Breast epithelium (tissue), 4 donors: ENCODE measurements at regions not wholly inside any gene's neighbourhood (a gene's known extent, or its start where the extent isn't known, plus 50 kb on each side); places are given as distances from the start of the nearest gene placed in this dataset.
A peak's percentile ranks its signal among the peaks of the same experiment; 100 is the strongest.

ENCODE experiments used
- DNase-seq, 2 donors: peaks; one replicate each; pipeline ENCODE4 v3.0.0-alpha.2; 2019; ENCODE audit warnings: low spot score in 2 of 2
- H3K27ac ChIP-seq, 2 donors: fragments of 200-600 bp; sonication (generic) in 1 of 2; one replicate each; pipeline ENCODE4 v1.5.1; 2016 to 2019; ENCODE audit warnings: mild to moderate bottlenecking in 1 of 2
- H3K27me3 ChIP-seq, 2 donors: fragments of 200-600 bp; sonication (generic) in 1 of 2; one replicate each; pipeline versions ENCODE4 v1.5.1 to v1.6.0; 2017 to 2019; ENCODE audit warnings: control low read depth in 1 of 2, mild to moderate bottlenecking in 1 of 2
- H3K36me3 ChIP-seq: fragments of 200-600 bp; one replicate; pipeline ENCODE4 v1.5.1; 2019
- H3K4me1 ChIP-seq, 2 donors: fragments of 200-600 bp; sonication (generic); one replicate each; pipeline ENCODE4 v1.5.1; 2016 to 2019; ENCODE audit warnings: control low read depth in 1 of 2
- H3K4me3 ChIP-seq, 3 donors: fragments of 200-600 bp; sonication (generic); 1 replicate in 2 of 3; 2 replicates in 1 of 3; pipeline ENCODE4 v1.5.1; 2016 to 2019; ENCODE audit warnings: mild to moderate bottlenecking in 3 of 3, moderate library complexity in 2 of 3
- H3K9me3 ChIP-seq, 2 donors: fragments of 200-600 bp; sonication (generic) in 1 of 2; one replicate each; pipeline ENCODE4 v1.5.1; 2016 to 2019; ENCODE audit warnings: control low read depth in 1 of 2
- POLR2A ChIP-seq: fragments of 450-650 bp; IDR thresholded peaks from one replicate; pipeline ENCODE4 v1.6.1; 2016; ENCODE audit warnings: antibody characterized with exemption, mild to moderate bottlenecking, moderate library complexity
- POLR2AphosphoS5 ChIP-seq, 3 donors: sonication (generic); formaldehyde crosslinking; IDR thresholded peaks; one replicate each; pipeline ENCODE4 v1.6.1; 2017; ENCODE audit warnings: antibody characterized with exemption in 3 of 3
- intact Hi-C: fragments of 100-400 bp; cut with DNase I; formaldehyde crosslinking; loops from one replicate; pipeline ENCODE4 v1.15.1; 2023; ENCODE audit warnings: low total_unique reads
- TF ChIP-seq, protein P1 (sequence below), 3 donors: fragments of 450-650 bp; IDR thresholded peaks; one replicate each; pipeline ENCODE4 v1.5.1; 2016 to 2017; ENCODE audit warnings: antibody characterized with exemption in 3 of 3, mild to moderate bottlenecking in 3 of 3, moderate library complexity in 3 of 3

GRCh38 chr3:197424674-197425484 is 126.5 kb upstream of the DLG1 start:
- H3K9me3 ChIP-seq: no peaks in the 10 kb centered on the region

GRCh38 chr3:197424266-197424665 is 125.9 kb upstream of the DLG1 start:
- Histone ChIP-seq H3K36me3 (no peaks in the 10 kb centered on the region), H3K9me3 (no peaks in the 10 kb centered on the region), H3K4me1 (no peaks in the 10 kb centered on the region), H3K27me3 (no peaks in the 10 kb centered on the region), H3K27ac (no peak overlapping the region), H3K4me3 (no peak overlapping the region)
- intact Hi-C loops: no loop called here
- TF ChIP-seq POLR2A (no peak), POLR2AphosphoS5 (IDR thresholded peaks at IDR 0.05) (no peak)
- TF ChIP-seq, protein P1, sequence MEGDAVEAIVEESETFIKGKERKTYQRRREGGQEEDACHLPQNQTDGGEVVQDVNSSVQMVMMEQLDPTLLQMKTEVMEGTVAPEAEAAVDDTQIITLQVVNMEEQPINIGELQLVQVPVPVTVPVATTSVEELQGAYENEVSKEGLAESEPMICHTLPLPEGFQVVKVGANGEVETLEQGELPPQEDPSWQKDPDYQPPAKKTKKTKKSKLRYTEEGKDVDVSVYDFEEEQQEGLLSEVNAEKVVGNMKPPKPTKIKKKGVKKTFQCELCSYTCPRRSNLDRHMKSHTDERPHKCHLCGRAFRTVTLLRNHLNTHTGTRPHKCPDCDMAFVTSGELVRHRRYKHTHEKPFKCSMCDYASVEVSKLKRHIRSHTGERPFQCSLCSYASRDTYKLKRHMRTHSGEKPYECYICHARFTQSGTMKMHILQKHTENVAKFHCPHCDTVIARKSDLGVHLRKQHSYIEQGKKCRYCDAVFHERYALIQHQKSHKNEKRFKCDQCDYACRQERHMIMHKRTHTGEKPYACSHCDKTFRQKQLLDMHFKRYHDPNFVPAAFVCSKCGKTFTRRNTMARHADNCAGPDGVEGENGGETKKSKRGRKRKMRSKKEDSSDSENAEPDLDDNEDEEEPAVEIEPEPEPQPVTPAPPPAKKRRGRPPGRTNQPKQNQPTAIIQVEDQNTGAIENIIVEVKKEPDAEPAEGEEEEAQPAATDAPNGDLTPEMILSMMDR (IDR thresholded peaks at IDR 0.05): no peak
- no peak for DNase-seq

More at GRCh38 chr3:197424674-197425484, 126.5 kb upstream of the DLG1 start:
- Histone ChIP-seq H3K27ac (no peak overlapping the region), H3K27me3 (no peaks in the 10 kb centered on the region), H3K4me3 (no peak overlapping the region), H3K36me3 (no peaks in the 10 kb centered on the region), H3K4me1 (no peaks in the 10 kb centered on the region)
- intact Hi-C loops: no loop called here
- DNase-seq: no peak
- TF ChIP-seq POLR2AphosphoS5 (IDR thresholded peaks at IDR 0.05) (no peak), POLR2A (no peak)
- TF ChIP-seq, protein P1 (IDR thresholded peaks at IDR 0.05): no peak

DNA sequence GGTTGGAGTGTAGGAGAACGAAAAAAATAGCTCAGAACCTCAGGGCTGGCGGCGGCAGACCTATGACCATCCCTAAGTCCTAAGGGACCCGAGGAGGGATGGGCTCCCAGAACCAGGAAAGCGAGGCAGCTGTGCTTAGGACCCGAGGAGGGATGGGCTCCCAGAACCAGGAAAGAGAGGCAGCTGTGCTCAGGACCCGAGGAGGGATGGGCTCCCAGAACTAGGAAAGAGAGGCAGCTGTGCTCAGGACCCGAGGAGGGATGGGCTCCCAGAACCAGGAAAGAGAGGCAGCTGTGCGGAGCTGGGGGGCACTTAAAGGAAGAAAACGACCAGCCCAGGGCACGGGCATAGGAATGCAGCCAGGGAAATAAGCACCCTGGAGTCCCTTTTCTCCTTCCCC is 125.0 kb upstream of the DLG1 start:
- DNase-seq: no peak
- no peaks in the 10 kb centered on the region for H3K9me3 ChIP-seq
- no peaks in the 10 kb centered on the region for H3K27me3 ChIP-seq
- H3K4me3 ChIP-seq: no peak overlapping the region
- no peaks in the 10 kb centered on the region for H3K4me1 ChIP-seq
- H3K27ac ChIP-seq: no peak overlapping the region
- no peaks in the 10 kb centered on the region for H3K36me3 ChIP-seq
- TF ChIP-seq, protein P1 (IDR thresholded peaks at IDR 0.05): no peak
- TF ChIP-seq POLR2AphosphoS5 (IDR thresholded peaks at IDR 0.05): no peak
- intact Hi-C loops: no loop called here

GRCh38 chr3:197422506-197422905 is 124.1 kb upstream of the DLG1 start:
- Histone ChIP-seq H3K9me3 (no peaks in the 10 kb centered on the region), H3K27me3 (no peaks in the 10 kb centered on the region), H3K27ac (no peak overlapping the region), H3K36me3 (no peaks in the 10 kb centered on the region), H3K4me3 (no peak overlapping the region), H3K4me1 (no peaks in the 10 kb centered on the region)
- TF ChIP-seq POLR2A (no peak), POLR2AphosphoS5 (IDR thresholded peaks at IDR 0.05) (no peak)
- TF ChIP-seq, protein P1 (IDR thresholded peaks at IDR 0.05): no peak
- intact Hi-C loops: no loop called here
- no peak for DNase-seq

GRCh38 chr3:197421021-197421420 is 122.6 kb upstream of the DLG1 start:
- Histone ChIP-seq H3K36me3 (no peaks in the 10 kb centered on the region), H3K9me3 (no peaks in the 10 kb centered on the region), H3K27me3 (no peaks in the 10 kb centered on the region), H3K4me3 (no peak overlapping the region), H3K27ac (peak overlapping the region in 1 of 2 donors; percentile 30), H3K4me1 (no peaks in the 10 kb centered on the region)
- TF ChIP-seq POLR2AphosphoS5 (IDR thresholded peaks at IDR 0.05) (no peak), POLR2A (no peak)
- TF ChIP-seq, protein P1 (IDR thresholded peaks at IDR 0.05): no peak
- intact Hi-C loops: no loop called here
- no peak for DNase-seq
